Neuronal stem cell (in vitro differentiated cells): ENCODE measurements at regions not wholly inside any gene's neighbourhood (a gene's known extent, or its start where the extent isn't known, plus 50 kb on each side); places are given as distances from the start of the nearest gene placed in this dataset.
A peak's percentile ranks its signal among the peaks of the same experiment; 100 is the strongest.

Experiments
- DNase-seq: peaks from one replicate; pipeline ENCODE4 v3.0.0-alpha.2; 2013; ENCODE audit warnings: low spot score
- H2AFZ ChIP-seq: one replicate; pipeline ENCODE4 v1.6.1; 2013; ENCODE audit warnings: mild to moderate bottlenecking, low read length, inconsistent platforms
- H2AK5ac ChIP-seq: 2 replicates; pipeline ENCODE4 v1.6.1; 2013; ENCODE audit warnings: low read depth, mild to moderate bottlenecking, inconsistent platforms, low read length, moderate library complexity, mixed read lengths
- H2BK120ac ChIP-seq: 2 replicates; pipeline ENCODE4 v1.6.1; 2013; ENCODE audit warnings: low read depth, mild to moderate bottlenecking, inconsistent platforms, low read length, moderate library complexity, mixed read lengths
- H2BK12ac ChIP-seq: one replicate; pipeline ENCODE4 v1.6.1; 2013; ENCODE audit warnings: low read length, inconsistent platforms
- H2BK15ac ChIP-seq: 2 replicates; pipeline ENCODE4 v1.6.1; 2013; ENCODE audit warnings: mild to moderate bottlenecking, low read length, inconsistent platforms, mixed read lengths
- H2BK5ac ChIP-seq: one replicate; pipeline ENCODE4 v1.6.1; 2013; ENCODE audit warnings: inconsistent platforms, mild to moderate bottlenecking, low read length, moderate library complexity
- H3K14ac ChIP-seq: one replicate; pipeline ENCODE4 v1.6.1; 2013; ENCODE audit warnings: low read length, inconsistent platforms
- H3K18ac ChIP-seq: 2 replicates; pipeline ENCODE4 v1.6.1; 2013; ENCODE audit warnings: low read length, inconsistent platforms
- H3K23ac ChIP-seq: 2 replicates; pipeline ENCODE4 v1.6.1; 2013; ENCODE audit warnings: low read depth, mild to moderate bottlenecking, mixed read lengths, low read length, inconsistent platforms; ENCODE audit not compliant: poor library complexity
- H3K27ac ChIP-seq: replicated peaks from 3 replicates; pipeline ENCODE4 v1.5.1; 2013; ENCODE audit warnings: low read length, inconsistent platforms
- H3K27me3 ChIP-seq, 3 experiments: 2 replicates each; pipeline ENCODE4 v1.6.1; 2013; ENCODE audit warnings: low read length in 3 of 3, mild to moderate bottlenecking in 2 of 3, inconsistent platforms in 1 of 3, low read depth in 1 of 3, mixed read lengths in 1 of 3, moderate library complexity in 1 of 3; ENCODE audit not compliant: control insufficient read depth in 3 of 3, insufficient read depth in 3 of 3
- H3K36me3 ChIP-seq, 2 donors: replicated peaks in 1 of 2; 2 replicates each; pipeline ENCODE4 v1.6.1; 2013; ENCODE audit warnings: low read length in 2 of 2; ENCODE audit not compliant: control insufficient read depth in 2 of 2, insufficient read depth in 2 of 2
- H3K4ac ChIP-seq: 2 replicates; pipeline ENCODE4 v1.6.1; 2013; ENCODE audit warnings: inconsistent platforms, mild to moderate bottlenecking, low read length, moderate library complexity
- H3K4me1 ChIP-seq, 2 donors: 1 replicate in 1 of 2; 2 replicates in 1 of 2; pipeline ENCODE4 v1.6.1; 2013; ENCODE audit warnings: low read length in 2 of 2, low read depth in 1 of 2; ENCODE audit not compliant: control insufficient read depth in 2 of 2, insufficient read depth in 1 of 2
- H3K4me2 ChIP-seq: one replicate; pipeline ENCODE4 v1.6.1; 2013; ENCODE audit warnings: mild to moderate bottlenecking, low read length, inconsistent platforms; ENCODE audit not compliant: insufficient read depth, poor library complexity, severe bottlenecking
- H3K4me3 ChIP-seq, 2 donors: 2 replicates each; pipeline ENCODE4 v1.5.1; 2013; ENCODE audit warnings: low read length in 2 of 2, mild to moderate bottlenecking in 2 of 2, inconsistent platforms in 1 of 2, moderate library complexity in 1 of 2
- H3K79me1 ChIP-seq: one replicate; pipeline ENCODE4 v1.6.1; 2013; ENCODE audit warnings: low read depth, mild to moderate bottlenecking, inconsistent platforms, low read length, moderate library complexity
- H3K9ac ChIP-seq: one replicate; pipeline ENCODE4 v1.6.1; 2013; ENCODE audit warnings: mild to moderate bottlenecking, low read depth, low read length, inconsistent platforms; ENCODE audit not compliant: poor library complexity
- H3K9me3 ChIP-seq, 2 donors: replicated peaks in 1 of 2; 2 replicates each; pipeline versions ENCODE3 to v1.6.1; 2013; ENCODE audit warnings: low read length in 2 of 2, mild to moderate bottlenecking in 2 of 2, inconsistent platforms in 1 of 2, low read depth in 1 of 2, mixed read lengths in 1 of 2, moderate library complexity in 1 of 2; ENCODE audit not compliant: control insufficient read depth in 2 of 2, insufficient read depth in 1 of 2
- H4K8ac ChIP-seq: one replicate; pipeline ENCODE4 v1.6.1; 2013; ENCODE audit warnings: low read depth, mild to moderate bottlenecking, inconsistent platforms, low read length, moderate library complexity
- H4K91ac ChIP-seq: one replicate; pipeline ENCODE4 v1.6.1; 2013; ENCODE audit warnings: low read length, low read depth, mild to moderate bottlenecking, inconsistent platforms; ENCODE audit not compliant: poor library complexity
- WGBS, 2 donors: extraction: QIAGEN DNeasy Blood & Tissue Kit; methylation state at CpG; one replicate each; pipeline ENCODE4 v1.1.7; 2013; ENCODE audit warnings: missing lambda C conversion rate in 2 of 2, mixed read lengths in 1 of 2; ENCODE audit not compliant: insufficient read length in 2 of 2, insufficient replicate concordance in 1 of 2; ENCODE audit errors: extremely low coverage in 2 of 2; 5-methylcytosine and 5-hydroxymethylcytosine counted together

GRCh38 chr2:147714582-147714981 lies 130.2 kb upstream of the ACVR2A start:
- no peak overlapping the region for H3K4me2 ChIP-seq
- H3K4me3 ChIP-seq = no peak overlapping the region
- H2BK15ac ChIP-seq = no peak overlapping the region
- no peaks in the 10 kb centered on the region for H3K36me3 ChIP-seq
- no peak overlapping the region for H3K18ac ChIP-seq
- no peak overlapping the region for H4K8ac ChIP-seq
- H2BK5ac ChIP-seq = no peak overlapping the region
- no peaks in the 10 kb centered on the region for H3K4me1 ChIP-seq
- H3K9me3 ChIP-seq = no peaks in the 10 kb centered on the region
- no peak overlapping the region for H2AFZ ChIP-seq
- no peak for DNase-seq
- no peak overlapping the region for H3K27ac ChIP-seq
- no CpG with 5 or more reads among the region's 3 CpGs for WGBS, 2 donors
- H4K91ac ChIP-seq = no peak overlapping the region
- no peaks in the 10 kb centered on the region for H3K79me1 ChIP-seq
- no peak overlapping the region for H2AK5ac ChIP-seq
- H2BK120ac ChIP-seq = no peak overlapping the region
- no peaks in the 10 kb centered on the region for H3K27me3 ChIP-seq
- H3K9ac ChIP-seq = no peak overlapping the region
- no peak overlapping the region for H2BK12ac ChIP-seq
- H3K23ac ChIP-seq = no peak overlapping the region
- no peak overlapping the region for H3K4ac ChIP-seq
- H3K14ac ChIP-seq = no peak overlapping the region

DNA sequence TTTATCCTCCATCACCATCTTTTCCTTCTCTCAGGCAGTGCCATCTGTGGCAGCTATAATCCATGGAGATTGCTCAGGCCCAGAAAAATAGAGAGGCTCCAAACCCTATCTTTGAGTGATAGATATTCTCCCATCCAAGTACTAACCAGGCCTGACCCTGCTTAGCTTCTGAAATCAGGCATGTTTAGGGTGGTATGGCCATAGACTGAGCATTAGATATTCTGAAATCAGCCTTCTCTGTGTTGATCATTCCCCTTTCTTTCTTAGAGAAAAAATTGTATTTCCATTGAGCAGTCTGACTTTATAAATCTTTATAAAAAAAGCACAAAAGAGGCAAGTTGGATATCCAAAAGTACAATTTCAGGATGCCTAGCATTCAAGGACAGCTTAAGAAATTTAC lies 131.5 kb upstream of the ACVR2A start:
- Histone ChIP-seq H3K4me2 (no peak overlapping the region), H3K27me3 (no peaks in the 10 kb centered on the region), H2BK120ac (no peak overlapping the region), H3K4me1 (no peaks in the 10 kb centered on the region), H3K14ac (no peak overlapping the region), H2AFZ (no peak overlapping the region), H3K9me3 (no peaks in the 10 kb centered on the region), H3K79me1 (no peaks in the 10 kb centered on the region), H3K27ac (no peak overlapping the region), H4K91ac (no peak overlapping the region), H3K4me3 (no peak overlapping the region), H2AK5ac (no peak overlapping the region), H3K23ac (no peak overlapping the region), H2BK15ac (no peak overlapping the region), H3K9ac (no peak overlapping the region), H2BK12ac (no peak overlapping the region), H3K36me3 (no peaks in the 10 kb centered on the region), H4K8ac (no peak overlapping the region), H3K18ac (no peak overlapping the region), H2BK5ac (no peak overlapping the region), H3K4ac (no peak overlapping the region)
- DNase-seq = no peak

- DNase-seq = no peak
- no peak overlapping the region for H4K91ac ChIP-seq
- no peak overlapping the region for H2BK15ac ChIP-seq
- H3K9ac ChIP-seq = no peak overlapping the region
- H2AK5ac ChIP-seq = no peak overlapping the region
- no peak overlapping the region for H3K4ac ChIP-seq
- H3K9me3 ChIP-seq = no peaks in the 10 kb centered on the region
- no peak overlapping the region for H3K14ac ChIP-seq
- H3K4me3 ChIP-seq = no peak overlapping the region
- H2BK5ac ChIP-seq = no peak overlapping the region
- no peak overlapping the region for H3K23ac ChIP-seq
- H2BK120ac ChIP-seq = no peak overlapping the region
- no CpG with 5 or more reads among the region's 2 CpGs for WGBS, 2 donors
- no peak overlapping the region for H3K18ac ChIP-seq
- no peaks in the 10 kb centered on the region for H3K79me1 ChIP-seq
- no peak overlapping the region for H3K4me2 ChIP-seq
- H3K27ac ChIP-seq = no peak overlapping the region
- H4K8ac ChIP-seq = no peak overlapping the region
- no peak overlapping the region for H2BK12ac ChIP-seq
- no peaks in the 10 kb centered on the region for H3K4me1 ChIP-seq
- H3K27me3 ChIP-seq = no peaks in the 10 kb centered on the region
- no peaks in the 10 kb centered on the region for H3K36me3 ChIP-seq
- no peak overlapping the region for H2AFZ ChIP-seq
Observed at GRCh38 chr2:147712051-147712450, 132.8 kb upstream of the ACVR2A start.

- H3K36me3 ChIP-seq = no peaks in the 10 kb centered on the region
- H3K4me3 ChIP-seq = no peak overlapping the region
- no peak overlapping the region for H3K4ac ChIP-seq
- H3K27ac ChIP-seq = no peak overlapping the region
- no peak overlapping the region for H2BK12ac ChIP-seq
- H4K91ac ChIP-seq = no peak overlapping the region
- H3K23ac ChIP-seq = no peak overlapping the region
- H2BK120ac ChIP-seq = no peak overlapping the region
- no peaks in the 10 kb centered on the region for H3K4me1 ChIP-seq
- DNase-seq = no peak
- no peak overlapping the region for H3K14ac ChIP-seq
- H2AK5ac ChIP-seq = no peak overlapping the region
- no peak overlapping the region for H3K9ac ChIP-seq
- no peak overlapping the region for H4K8ac ChIP-seq
- H3K9me3 ChIP-seq = no peaks in the 10 kb centered on the region
- H2BK5ac ChIP-seq = no peak overlapping the region
- no peak overlapping the region for H3K4me2 ChIP-seq
- H2BK15ac ChIP-seq = no peak overlapping the region
- no peaks in the 10 kb centered on the region for H3K79me1 ChIP-seq
- no peak overlapping the region for H2AFZ ChIP-seq
- H3K27me3 ChIP-seq = no peaks in the 10 kb centered on the region
- peak overlapping the region; percentile 18 for H3K18ac ChIP-seq
- WGBS, 2 donors = no CpG with 5 or more reads among the region's 4 CpGs
Observed at GRCh38 chr2:147711031-147711430, 133.8 kb upstream of the ACVR2A start.
